ENCODE measurements at regions not wholly inside any gene's neighbourhood (a gene's known extent, or its start where the extent isn't known, plus 50 kb on each side); places are given as distances from the start of the nearest gene placed in this dataset.

DNA sequence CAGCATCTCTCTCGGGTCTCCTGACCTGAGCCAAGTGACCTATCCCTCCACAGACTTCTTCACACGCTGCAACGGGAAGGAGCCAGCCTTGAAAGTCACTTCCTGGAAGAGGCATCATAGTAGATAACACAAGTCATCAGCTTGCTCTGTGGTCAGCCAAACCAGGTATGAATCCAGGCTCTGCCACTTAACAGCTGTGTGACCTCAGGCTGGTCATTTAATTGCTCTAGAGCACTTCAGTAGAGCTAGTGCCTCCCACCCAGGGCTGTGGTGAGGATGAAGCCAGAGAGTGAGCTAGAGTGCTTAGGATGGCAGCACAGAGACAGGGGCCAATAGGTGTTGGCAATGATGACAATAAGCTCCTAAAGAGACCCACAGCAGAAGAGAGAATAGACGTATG is 247.7 kb upstream of the ZMIZ1 start:
- TF ChIP-seq CTCF (IDR thresholded peaks at IDR 0.05) (no peak), POLR2A (IDR thresholded peaks at IDR 0.05) (no peak), POLR2AphosphoS5 (IDR thresholded peaks at IDR 0.05) (no peak)

Measured in suprapubic skin (tissue), 4 donors.